HEK293 (cell line): ENCODE measurements at regions not wholly inside any gene's neighbourhood (a gene's known extent, or its start where the extent isn't known, plus 50 kb on each side); places are given as distances from the start of the nearest gene placed in this dataset.
A peak's percentile ranks its signal among the peaks of the same experiment; 100 is the strongest.
"Not testable (repeated sequence)": the region's sequence is repeated elsewhere in the genome, so short reads cannot be mapped to it uniquely, and the experiment has no call there.

Experiments
- CTCF ChIA-PET: fragments of 350-600 bp; formaldehyde crosslinking; extraction: SDS; loops from one replicate; lab custom pipeline; 2021; ENCODE audit warnings: antibody characterized with exemption; lab: Yijun Ruan, JAX
- POLR2A ChIA-PET: fragments of 300-600 bp; formaldehyde crosslinking; extraction: SDS; loops from one replicate; lab custom pipeline; 2020; ENCODE audit warnings: antibody characterized with exemption, inconsistent platforms; lab: Yijun Ruan, JAX
- H3K27ac ChIP-seq: fragments of 200-500 bp; sonication (Bioruptor generic); 2 replicates; pipeline ENCODE4 v1.5.1; 2014; ENCODE audit warnings: low read depth, low read length, control low read depth, inconsistent platforms; ENCODE audit errors: extremely low read depth
- H3K36me3 ChIP-seq, 2 experiments: fragments of 200-500 bp in 1 of 2; sonication (Bioruptor generic) in 1 of 2; 1 replicate in 1 of 2; 2 replicates in 1 of 2; pipeline ENCODE4 v1.5.1; 2014 to 2017; ENCODE audit warnings: inconsistent platforms in 2 of 2, low read length in 2 of 2; ENCODE audit not compliant: control insufficient read depth in 2 of 2, insufficient read depth in 1 of 2
- H3K4me1 ChIP-seq: fragments of 200-500 bp; sonication (Bioruptor generic); 2 replicates; pipeline ENCODE4 v1.5.1; 2014; ENCODE audit warnings: mild to moderate bottlenecking, low read length, inconsistent platforms; ENCODE audit not compliant: control insufficient read depth, insufficient read depth
- H3K4me3 ChIP-seq: 2 replicates; pipeline ENCODE4 v1.5.1; 2011; ENCODE audit warnings: low read depth, mild to moderate bottlenecking, control low read depth, low read length, moderate library complexity
- H3K9me3 ChIP-seq: fragments of 200-500 bp; sonication (Bioruptor generic); 2 replicates; pipeline ENCODE4 v1.5.1; 2014; ENCODE audit warnings: low read depth, low read length, inconsistent platforms; ENCODE audit not compliant: control insufficient read depth, insufficient read depth

DNA sequence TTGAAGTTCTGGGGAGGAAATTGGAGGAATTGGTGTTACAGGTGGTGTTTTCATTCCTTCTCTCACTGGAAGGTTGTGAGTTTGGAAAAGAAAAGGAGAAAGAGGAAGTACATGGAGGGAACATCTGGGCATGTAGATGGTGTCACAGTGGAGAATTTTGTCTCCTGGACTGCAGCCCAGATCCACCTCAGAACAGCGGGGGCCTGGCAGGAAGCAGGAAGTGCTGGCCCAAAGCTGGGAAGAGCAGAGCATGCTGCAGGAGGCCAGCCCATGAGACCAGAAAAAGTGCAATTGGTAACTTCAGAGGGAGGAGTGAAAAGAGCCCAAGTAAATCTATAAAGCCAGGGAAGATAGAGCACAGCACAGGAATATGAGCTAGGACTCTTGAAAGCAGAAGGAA, 227.0 kb downstream of the BCL2L11 start:
- H3K27ac ChIP-seq, H3K4me3 ChIP-seq, H3K36me3 ChIP-seq, CTCF ChIA-PET, H3K9me3 ChIP-seq, H3K4me1 ChIP-seq, POLR2A ChIA-PET: not testable (repeated sequence)

DNA sequence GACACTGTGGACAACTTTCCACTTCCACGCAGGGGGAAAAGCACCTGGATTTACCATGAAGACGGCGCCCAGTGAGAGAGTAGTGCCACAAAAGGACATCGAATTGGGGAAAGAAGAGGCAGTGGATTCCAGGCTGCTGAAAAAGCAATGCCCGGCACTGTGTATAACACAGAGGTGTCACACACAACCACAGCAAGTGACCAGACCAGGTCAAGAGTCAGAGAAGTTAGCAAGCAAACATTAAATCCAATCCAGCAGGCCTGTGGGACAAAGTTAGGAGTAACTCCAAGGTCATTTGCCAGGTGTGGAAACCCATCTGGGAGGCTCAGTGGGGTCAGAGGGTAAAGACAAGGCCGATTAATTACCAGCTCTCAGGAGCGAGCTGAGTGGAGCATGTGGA, 227.6 kb downstream of the BCL2L11 start:
- H3K27ac ChIP-seq, POLR2A ChIA-PET: not testable (repeated sequence)

DNA sequence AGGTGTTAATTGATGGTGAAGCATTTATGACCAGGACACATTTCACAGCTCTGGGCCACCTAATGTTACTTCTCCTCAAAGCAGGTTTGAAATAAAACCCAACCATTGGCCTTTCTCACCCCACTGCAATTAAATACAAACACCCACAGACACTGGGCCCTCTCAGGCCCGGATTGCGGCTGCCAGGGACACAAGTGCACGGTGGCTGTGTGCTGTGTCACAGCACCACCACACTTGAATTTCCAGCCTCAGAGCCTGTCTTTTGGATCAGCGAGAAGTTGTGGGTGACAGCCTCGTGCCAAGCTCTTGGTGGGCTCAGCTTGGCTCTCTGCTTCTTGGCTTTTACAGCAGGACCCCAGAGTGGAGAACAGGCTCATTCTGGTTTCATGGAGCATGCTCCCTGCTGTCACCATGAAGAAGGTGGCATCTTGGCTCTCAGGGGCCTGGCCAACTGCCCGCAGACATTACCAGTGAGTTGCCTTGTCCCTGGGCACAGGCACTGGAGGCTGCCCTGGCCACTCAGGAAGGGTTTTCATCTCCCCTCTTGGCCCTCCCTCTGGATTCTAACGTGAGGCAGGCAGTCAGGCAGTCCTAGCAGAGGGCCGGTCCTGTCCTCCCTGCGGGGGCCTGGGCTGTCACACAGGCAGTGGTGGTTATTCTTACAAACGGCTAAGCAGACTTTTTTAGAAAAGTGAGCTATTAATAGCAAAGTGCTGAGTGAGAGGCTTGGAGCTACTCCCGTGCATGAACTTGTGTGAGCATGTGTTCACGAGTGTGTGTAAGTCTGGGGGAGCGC, 234.5 kb downstream of the BCL2L11 start:
- H3K27ac ChIP-seq, H3K4me3 ChIP-seq, H3K36me3 ChIP-seq, CTCF ChIA-PET, H3K4me1 ChIP-seq, H3K9me3 ChIP-seq, POLR2A ChIA-PET: not testable (repeated sequence)

More for the DNA sequence above, 227.6 kb downstream of the BCL2L11 start:
- CTCF ChIA-PET, H3K4me3 ChIP-seq, H3K9me3 ChIP-seq, H3K36me3 ChIP-seq, H3K4me1 ChIP-seq: not testable (repeated sequence)

GRCh38 chr2:111355823-111356511, 235.3 kb downstream of the BCL2L11 start:
- POLR2A ChIA-PET, CTCF ChIA-PET, H3K4me3 ChIP-seq, H3K4me1 ChIP-seq, H3K9me3 ChIP-seq, H3K36me3 ChIP-seq: not testable (repeated sequence)
- H3K27ac ChIP-seq, result 0 out of 2 replicates have a peak overlapping the region, but pooled peaks have one; percentile 24

- H3K36me3 ChIP-seq, POLR2A ChIA-PET, H3K4me3 ChIP-seq, H3K4me1 ChIP-seq, CTCF ChIA-PET, H3K9me3 ChIP-seq: not testable (repeated sequence)
- 0 out of 2 replicates have a peak overlapping the region, but pooled peaks have one; percentile 24 for H3K27ac ChIP-seq
Measured at GRCh38 chr2:111356512-111357031, 235.9 kb downstream of the BCL2L11 start.

- H3K9me3 ChIP-seq, H3K27ac ChIP-seq, POLR2A ChIA-PET, H3K36me3 ChIP-seq, H3K4me3 ChIP-seq, H3K4me1 ChIP-seq, CTCF ChIA-PET: not testable (repeated sequence)
Measured at GRCh38 chr2:111365986-111366640, 245.4 kb downstream of the BCL2L11 start.

- H3K36me3 ChIP-seq, H3K9me3 ChIP-seq, H3K4me1 ChIP-seq, H3K4me3 ChIP-seq, POLR2A ChIA-PET, CTCF ChIA-PET, H3K27ac ChIP-seq: not testable (repeated sequence)
Measured at GRCh38 chr2:111366641-111367029, 245.9 kb downstream of the BCL2L11 start.

DNA sequence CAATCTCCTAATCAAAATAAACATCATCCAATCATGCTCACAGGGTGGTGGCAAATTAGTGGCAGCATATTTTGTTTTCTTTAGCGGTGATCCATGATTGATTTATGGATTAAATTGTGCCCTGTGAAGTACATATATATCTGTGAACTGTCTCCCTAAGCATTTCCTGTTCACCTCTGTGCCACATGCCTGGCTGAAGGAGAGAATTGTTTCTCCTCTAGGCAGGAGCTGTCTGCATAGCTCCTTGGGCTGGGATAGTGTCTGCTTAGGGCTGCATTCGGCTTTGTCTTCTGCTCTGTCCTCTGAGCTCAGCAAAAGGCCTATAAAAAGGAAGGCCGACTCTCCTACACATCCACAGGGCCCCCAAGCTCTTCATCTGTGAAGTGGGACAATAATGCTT, 246.4 kb downstream of the BCL2L11 start:
- H3K4me1 ChIP-seq, POLR2A ChIA-PET, CTCF ChIA-PET, H3K27ac ChIP-seq, H3K36me3 ChIP-seq, H3K9me3 ChIP-seq, H3K4me3 ChIP-seq: not testable (repeated sequence)

GRCh38 chr2:111367871-111368270, 247.2 kb downstream of the BCL2L11 start:
- H3K4me3 ChIP-seq, CTCF ChIA-PET, POLR2A ChIA-PET, H3K27ac ChIP-seq, H3K36me3 ChIP-seq, H3K4me1 ChIP-seq, H3K9me3 ChIP-seq: not testable (repeated sequence)

GRCh38 chr2:111368288-111368687, 247.6 kb downstream of the BCL2L11 start:
- H3K9me3 ChIP-seq, H3K4me1 ChIP-seq, H3K36me3 ChIP-seq, H3K27ac ChIP-seq, POLR2A ChIA-PET, H3K4me3 ChIP-seq, CTCF ChIA-PET: not testable (repeated sequence)

DNA sequence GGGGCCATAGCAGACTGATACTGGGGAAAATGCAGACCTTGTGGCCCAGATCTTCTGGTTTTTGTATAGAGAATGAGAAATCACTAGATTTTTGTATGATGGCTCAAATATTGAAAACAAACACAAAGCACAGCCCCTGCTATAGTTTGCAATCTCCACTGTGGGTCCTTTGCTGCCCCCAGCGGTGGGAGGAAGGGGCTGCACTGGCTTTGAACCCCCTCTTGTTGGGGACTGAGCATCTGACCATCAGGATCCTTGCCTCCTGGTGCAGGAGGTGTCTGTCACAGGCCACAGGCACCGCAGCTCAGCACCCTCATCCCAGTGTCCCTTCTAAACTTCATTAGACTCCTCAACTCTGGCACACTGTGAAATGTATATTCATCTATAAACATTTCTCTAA, 252.3 kb downstream of the BCL2L11 start:
- H3K9me3 ChIP-seq, H3K36me3 ChIP-seq, H3K4me3 ChIP-seq, H3K27ac ChIP-seq, POLR2A ChIA-PET, H3K4me1 ChIP-seq, CTCF ChIA-PET: not testable (repeated sequence)
